Right lobe of liver (tissue), 6 donors: ENCODE measurements at regions not wholly inside any gene's neighbourhood (a gene's known extent, or its start where the extent isn't known, plus 50 kb on each side); places are given as distances from the start of the nearest gene placed in this dataset.

Source experiments
- ATAC-seq, 4 donors: fragments of 200-7000 bp; cut with Tn5 transposase; one replicate each; pipeline ENCODE4 v1.9.1; 2020; ENCODE audit warnings: mild to moderate bottlenecking in 4 of 4, moderate library complexity in 4 of 4
- DNase-seq, 3 donors: peaks; one replicate each; pipeline ENCODE4 v3.0.0-alpha.2; 2020
- H3K27ac ChIP-seq, 3 donors: fragments of 200-600 bp; one replicate each; pipeline ENCODE4 v1.8.0; 2022
- H3K27me3 ChIP-seq, 2 donors: fragments of 200-600 bp; one replicate each; pipeline ENCODE4 v1.8.0; 2022
- H3K36me3 ChIP-seq, 4 donors: fragments of 200-600 bp; sonication (generic) in 1 of 4; one replicate each; pipeline versions ENCODE4 v1.5.1 to v1.8.0; 2017 to 2022; ENCODE audit warnings: control low read depth in 1 of 4
- H3K4me1 ChIP-seq, 4 donors: fragments of 200-600 bp; sonication (generic) in 1 of 4; one replicate each; pipeline versions ENCODE4 v1.5.1 to v1.8.0; 2017 to 2022; ENCODE audit warnings: control low read depth in 1 of 4
- H3K4me3 ChIP-seq, 3 donors: fragments of 200-600 bp; one replicate each; pipeline ENCODE4 v1.8.0; 2022
- H3K9me3 ChIP-seq, 4 donors: fragments of 200-600 bp; sonication (generic) in 1 of 4; one replicate each; pipeline versions ENCODE4 v1.5.1 to v1.8.0; 2017 to 2022; ENCODE audit warnings: control low read depth in 1 of 4
- POLR2A ChIP-seq: fragments of 450-650 bp; IDR thresholded peaks from one replicate; pipeline ENCODE4 v1.6.1; 2017; ENCODE audit warnings: antibody characterized with exemption, mild to moderate bottlenecking
- WGBS: methylation state at CpG from one replicate; pipeline ENCODE4 v1.1.6; 2018; ENCODE audit warnings: low coverage, low lambda C conversion rate; ENCODE audit not compliant: insufficient coverage; ENCODE audit errors: missing lambda C conversion rate; 5-methylcytosine and 5-hydroxymethylcytosine counted together
- intact Hi-C, 2 donors: fragments of 100-400 bp; cut with DNase I; formaldehyde crosslinking; loops; one replicate each; pipeline versions ENCODE4 v1.11.2 to v1.14.1; 2022
- TF ChIP-seq, protein P1 (sequence below), 4 donors: fragments of 200-600 bp in 3 of 4; fragments of 450-650 bp in 1 of 4; IDR thresholded peaks; one replicate each; pipeline versions ENCODE4 v1.5.1 to v1.8.0; 2016 to 2022; ENCODE audit warnings: antibody characterized with exemption in 4 of 4, mild to moderate bottlenecking in 2 of 4
- donor health status: DM: no; HTN: yes; CAD: no.
- donor health status: DM: no; HTN: no; CAD: no.
- donor health status: DM: no; HTN: no; CAD: no.
- donor health status: DM: no; HTN: yes; CAD: no.
- donor health status: DM: no; HTN: yes; CAD: no.

DNA sequence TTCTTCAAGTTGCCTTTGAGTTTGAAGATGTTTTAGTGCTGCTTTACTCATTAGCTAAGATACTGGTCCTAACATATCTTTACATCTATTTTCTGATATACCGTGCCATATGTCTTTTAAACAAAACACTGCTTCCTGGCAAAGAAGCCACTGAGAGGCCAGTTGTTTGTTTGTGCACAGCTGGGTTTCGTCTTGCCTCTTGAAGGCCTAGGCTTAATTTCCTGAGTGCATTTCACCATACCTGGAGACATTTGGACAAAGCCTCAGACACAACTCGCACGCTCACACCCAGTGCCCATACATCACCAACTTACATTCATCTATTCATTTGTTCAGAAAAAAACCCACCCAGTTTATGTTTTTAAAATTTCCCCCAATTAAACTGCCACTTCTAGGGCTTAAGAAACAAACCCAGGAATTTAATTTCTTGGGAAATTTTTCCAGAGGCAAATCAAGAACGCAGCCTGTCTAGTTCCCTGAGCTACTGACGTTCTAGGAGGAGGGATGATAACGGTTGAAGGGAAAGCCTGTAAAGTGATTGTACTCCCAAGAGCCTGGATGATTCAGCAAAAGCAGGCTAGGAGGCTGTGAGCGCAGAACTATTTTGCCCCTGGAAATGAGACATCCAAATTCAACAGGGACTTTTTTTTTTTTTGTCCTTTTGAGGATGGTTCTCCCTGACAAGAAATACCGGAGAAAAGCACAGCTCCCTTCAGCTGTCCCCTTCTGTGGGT is 77.7 kb downstream of the OLIG3 start:
- no peak for ATAC-seq

DNA sequence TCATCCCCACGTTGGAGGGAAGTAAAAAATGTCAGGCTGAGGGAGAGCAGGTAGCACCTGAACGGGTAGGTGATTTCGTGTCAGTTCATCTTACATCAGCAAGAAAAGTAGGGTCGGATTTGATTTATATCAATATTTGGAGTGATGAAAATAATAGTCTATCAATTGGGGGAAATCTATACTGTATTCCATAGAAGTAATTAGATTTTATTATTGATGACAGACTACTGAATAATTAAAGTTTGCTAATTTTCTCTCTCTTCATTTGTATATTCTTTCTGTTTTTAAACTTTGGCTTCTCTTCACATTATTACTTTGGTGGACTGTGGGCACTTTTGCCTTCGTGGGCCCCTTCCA is 78.4 kb downstream of the OLIG3 start:
- ATAC-seq (no peak), DNase-seq (no peak)
- H3K4me1 ChIP-seq = peaks cover 0 to 3% (median 0%) of the 10 kb centered on the region in 4 donors
- TF ChIP-seq, protein P1, sequence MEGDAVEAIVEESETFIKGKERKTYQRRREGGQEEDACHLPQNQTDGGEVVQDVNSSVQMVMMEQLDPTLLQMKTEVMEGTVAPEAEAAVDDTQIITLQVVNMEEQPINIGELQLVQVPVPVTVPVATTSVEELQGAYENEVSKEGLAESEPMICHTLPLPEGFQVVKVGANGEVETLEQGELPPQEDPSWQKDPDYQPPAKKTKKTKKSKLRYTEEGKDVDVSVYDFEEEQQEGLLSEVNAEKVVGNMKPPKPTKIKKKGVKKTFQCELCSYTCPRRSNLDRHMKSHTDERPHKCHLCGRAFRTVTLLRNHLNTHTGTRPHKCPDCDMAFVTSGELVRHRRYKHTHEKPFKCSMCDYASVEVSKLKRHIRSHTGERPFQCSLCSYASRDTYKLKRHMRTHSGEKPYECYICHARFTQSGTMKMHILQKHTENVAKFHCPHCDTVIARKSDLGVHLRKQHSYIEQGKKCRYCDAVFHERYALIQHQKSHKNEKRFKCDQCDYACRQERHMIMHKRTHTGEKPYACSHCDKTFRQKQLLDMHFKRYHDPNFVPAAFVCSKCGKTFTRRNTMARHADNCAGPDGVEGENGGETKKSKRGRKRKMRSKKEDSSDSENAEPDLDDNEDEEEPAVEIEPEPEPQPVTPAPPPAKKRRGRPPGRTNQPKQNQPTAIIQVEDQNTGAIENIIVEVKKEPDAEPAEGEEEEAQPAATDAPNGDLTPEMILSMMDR (IDR thresholded peaks at IDR 0.05) = peak in 1 of 4 donors; percentile 15
- no peak for TF ChIP-seq POLR2A
- H3K27ac ChIP-seq = no peak overlapping the region
- H3K9me3 ChIP-seq = no peaks in the 10 kb centered on the region
- H3K4me3 ChIP-seq = no peak overlapping the region
- intact Hi-C loops = loop anchor here in 1 of 2 donors (10.0 kb wide), 1 partner anchor 141 kb away; no protein-coding TSS in a partner anchor
- no peaks in the 10 kb centered on the region for H3K36me3 ChIP-seq
- H3K27me3 ChIP-seq = no peaks in the 10 kb centered on the region
- WGBS = 20% methylated on average over 5 of the region's 5 CpGs

More for the DNA sequence above, 77.7 kb downstream of the OLIG3 start:
- Histone ChIP-seq H3K9me3 (no peaks in the 10 kb centered on the region), H3K4me1 (peaks cover 0 to 3% (median 0%) of the 10 kb centered on the region in 4 donors), H3K36me3 (no peaks in the 10 kb centered on the region), H3K27ac (no peak overlapping the region), H3K4me3 (no peak overlapping the region), H3K27me3 (no peaks in the 10 kb centered on the region)
- TF ChIP-seq, protein P1 (IDR thresholded peaks at IDR 0.05) = no peak
- TF ChIP-seq POLR2A = no peak
- DNase-seq = no peak
- intact Hi-C loops = loop anchor here in 1 of 2 donors (10.0 kb wide), 1 partner anchor 142 kb away; no protein-coding TSS in a partner anchor
- WGBS = 85% methylated on average over 8 of the region's 9 CpGs

DNA sequence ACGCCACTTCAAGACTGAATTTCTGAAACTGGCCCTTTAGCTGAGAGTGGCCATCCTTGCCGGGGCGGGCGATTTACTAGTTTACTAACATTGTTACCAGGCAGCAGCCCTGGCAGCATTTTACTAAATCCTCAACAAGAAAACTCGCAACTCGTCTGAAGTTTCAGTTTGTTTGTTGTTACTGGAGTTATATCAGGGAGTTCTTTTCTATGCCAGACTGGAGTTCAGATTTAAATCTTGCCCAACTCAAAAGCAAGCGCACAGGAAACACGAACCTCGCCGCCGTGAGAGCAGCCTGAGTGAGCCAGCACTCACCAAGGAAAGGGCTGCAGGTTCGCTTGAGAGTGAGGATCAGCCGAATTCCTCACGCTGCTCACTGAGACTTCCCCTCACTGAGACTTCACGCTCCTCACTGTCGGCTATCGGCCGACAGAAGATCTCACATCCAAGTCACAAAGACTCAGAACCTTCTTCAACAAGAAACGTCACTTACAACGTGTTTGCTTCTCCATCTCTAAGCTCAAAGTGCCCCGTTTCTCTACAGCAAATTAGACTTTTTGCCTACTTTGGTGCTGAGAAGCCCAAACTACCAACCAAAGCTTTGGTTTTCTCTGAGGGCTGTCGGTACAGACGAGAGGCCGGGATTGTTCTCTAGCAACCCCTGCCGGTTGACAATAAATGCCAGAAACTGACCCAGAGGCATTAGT is 78.9 kb downstream of the OLIG3 start:
- Histone ChIP-seq H3K36me3 (no peaks in the 10 kb centered on the region), H3K4me3 (peak overlapping the region; percentile 28 to 54 (median 34)), H3K4me1 (peaks cover 0 to 3% (median 0%) of the 10 kb centered on the region in 4 donors), H3K27ac (peak overlapping the region in 2 of 3 donors; percentile 58 to 79), H3K27me3 (no peaks in the 10 kb centered on the region), H3K9me3 (no peaks in the 10 kb centered on the region)
- DNase-seq (peak; percentile 48 to 76 (median 60)), ATAC-seq (peak; percentile 90 to 96 (median 94))
- WGBS = 3% methylated on average over 24 of the region's 25 CpGs
- no peak for TF ChIP-seq POLR2A
- TF ChIP-seq, protein P1 (IDR thresholded peaks at IDR 0.05) = peak; percentile 68 to 83 (median 77)
- intact Hi-C loops = loop anchor here in 1 of 2 donors (10.0 kb wide), 1 partner anchor 140 kb away; no protein-coding TSS in a partner anchor

DNA sequence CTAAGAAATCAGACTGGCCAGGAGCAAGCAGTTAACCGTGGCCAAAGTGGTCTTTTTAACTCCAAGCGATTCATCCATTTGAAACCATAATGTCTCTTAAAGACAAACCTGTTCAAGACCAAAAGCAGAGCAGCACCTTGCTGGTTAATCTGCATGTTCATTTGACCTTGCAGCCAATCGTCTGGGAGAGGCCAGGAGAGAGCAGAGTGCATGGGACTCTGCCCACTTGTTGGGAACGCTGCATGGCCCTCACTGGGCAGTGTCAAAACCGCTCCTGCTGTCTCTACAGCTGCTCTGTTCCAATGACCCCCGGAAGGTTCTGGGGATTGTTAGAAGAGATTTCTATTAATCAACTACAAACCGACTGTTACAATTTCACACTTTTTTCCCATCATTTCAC is 79.6 kb downstream of the OLIG3 start:
- H3K9me3 ChIP-seq = no peaks in the 10 kb centered on the region
- no peak for TF ChIP-seq POLR2A
- TF ChIP-seq, protein P1 (IDR thresholded peaks at IDR 0.05) = no peak
- intact Hi-C loops = loop anchor here in 1 of 2 donors (10.0 kb wide), 1 partner anchor 140 kb away; no protein-coding TSS in a partner anchor
- H3K27ac ChIP-seq = peak overlapping the region in 2 of 3 donors; percentile 58 to 79
- no peaks in the 10 kb centered on the region for H3K36me3 ChIP-seq
- DNase-seq = peak; percentile 36 to 87 (median 77)
- ATAC-seq = peak; percentile 73 to 90 (median 83)
- peaks cover 0 to 3% (median 0%) of the 10 kb centered on the region in 4 donors for H3K4me1 ChIP-seq
- H3K4me3 ChIP-seq = peak overlapping the region; percentile 28 to 54 (median 34)
- no peaks in the 10 kb centered on the region for H3K27me3 ChIP-seq
- 40% methylated on average over 5 of the region's 7 CpGs for WGBS
